Omental fat pad (tissue), 3 donors: ENCODE measurements at regions not wholly inside any gene's neighbourhood (a gene's known extent, or its start where the extent isn't known, plus 50 kb on each side); places are given as distances from the start of the nearest gene placed in this dataset.

Experiments
- ATAC-seq: fragments of 150-250 bp; one replicate; pipeline ENCODE4 v1.9.1; 2016; ENCODE audit warnings: mild to moderate bottlenecking, moderate library complexity; ENCODE audit not compliant: low FRiP score
- DNase-seq: peaks from one replicate; pipeline ENCODE4 v3.0.0-alpha.2; 2019; ENCODE audit warnings: low spot score
- TF ChIP-seq, protein P1 (sequence below), 3 donors: fragments of 450-650 bp; IDR thresholded peaks; one replicate each; pipeline ENCODE4 v1.5.1; 2016 to 2017; ENCODE audit warnings: antibody characterized with exemption in 3 of 3, mild to moderate bottlenecking in 3 of 3, moderate library complexity in 2 of 3

DNA sequence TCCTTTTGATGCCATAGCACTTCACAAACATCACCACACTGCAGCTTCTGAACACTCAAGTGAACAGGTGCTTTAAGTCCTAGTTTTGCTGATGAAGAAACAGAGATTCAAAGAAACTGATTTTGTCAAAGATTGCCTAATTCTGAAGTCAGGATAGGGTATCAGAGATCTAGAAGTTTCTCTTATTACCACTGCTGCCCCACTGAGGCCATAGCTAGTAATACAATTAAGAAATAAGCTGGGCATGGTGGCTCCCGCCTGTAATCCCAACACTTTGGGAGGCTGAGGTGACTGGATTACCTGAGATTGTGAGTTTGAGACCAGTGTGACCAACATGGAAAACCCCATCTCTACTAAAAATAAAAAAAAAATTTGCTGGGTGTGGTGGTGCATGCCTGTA is 458.3 kb upstream of the SEL1L start:
- TF ChIP-seq, protein P1, sequence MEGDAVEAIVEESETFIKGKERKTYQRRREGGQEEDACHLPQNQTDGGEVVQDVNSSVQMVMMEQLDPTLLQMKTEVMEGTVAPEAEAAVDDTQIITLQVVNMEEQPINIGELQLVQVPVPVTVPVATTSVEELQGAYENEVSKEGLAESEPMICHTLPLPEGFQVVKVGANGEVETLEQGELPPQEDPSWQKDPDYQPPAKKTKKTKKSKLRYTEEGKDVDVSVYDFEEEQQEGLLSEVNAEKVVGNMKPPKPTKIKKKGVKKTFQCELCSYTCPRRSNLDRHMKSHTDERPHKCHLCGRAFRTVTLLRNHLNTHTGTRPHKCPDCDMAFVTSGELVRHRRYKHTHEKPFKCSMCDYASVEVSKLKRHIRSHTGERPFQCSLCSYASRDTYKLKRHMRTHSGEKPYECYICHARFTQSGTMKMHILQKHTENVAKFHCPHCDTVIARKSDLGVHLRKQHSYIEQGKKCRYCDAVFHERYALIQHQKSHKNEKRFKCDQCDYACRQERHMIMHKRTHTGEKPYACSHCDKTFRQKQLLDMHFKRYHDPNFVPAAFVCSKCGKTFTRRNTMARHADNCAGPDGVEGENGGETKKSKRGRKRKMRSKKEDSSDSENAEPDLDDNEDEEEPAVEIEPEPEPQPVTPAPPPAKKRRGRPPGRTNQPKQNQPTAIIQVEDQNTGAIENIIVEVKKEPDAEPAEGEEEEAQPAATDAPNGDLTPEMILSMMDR (IDR thresholded peaks at IDR 0.05) = no peak
- ATAC-seq (no peak), DNase-seq (no peak)

DNA sequence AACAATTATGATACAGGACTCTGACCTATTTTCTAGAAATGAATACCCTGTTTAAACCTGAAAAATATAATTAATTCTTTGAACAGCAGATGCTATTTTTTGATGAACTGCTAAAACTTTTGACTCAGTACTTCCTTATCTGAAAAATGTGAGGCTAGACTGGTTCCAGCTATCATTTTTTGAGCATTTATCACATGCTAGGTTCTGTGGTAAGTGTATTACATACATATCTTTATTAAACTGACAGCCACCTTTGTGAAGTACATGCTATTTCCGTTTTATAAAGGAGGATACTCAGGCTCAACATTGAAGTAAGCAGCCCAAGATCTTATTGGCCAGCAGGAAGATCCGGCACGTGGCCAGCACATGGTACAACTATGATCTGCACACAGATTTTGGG is 459.8 kb upstream of the SEL1L start:
- no peak for ATAC-seq
- DNase-seq = no peak
- TF ChIP-seq, protein P1 (IDR thresholded peaks at IDR 0.05) = no peak

DNA sequence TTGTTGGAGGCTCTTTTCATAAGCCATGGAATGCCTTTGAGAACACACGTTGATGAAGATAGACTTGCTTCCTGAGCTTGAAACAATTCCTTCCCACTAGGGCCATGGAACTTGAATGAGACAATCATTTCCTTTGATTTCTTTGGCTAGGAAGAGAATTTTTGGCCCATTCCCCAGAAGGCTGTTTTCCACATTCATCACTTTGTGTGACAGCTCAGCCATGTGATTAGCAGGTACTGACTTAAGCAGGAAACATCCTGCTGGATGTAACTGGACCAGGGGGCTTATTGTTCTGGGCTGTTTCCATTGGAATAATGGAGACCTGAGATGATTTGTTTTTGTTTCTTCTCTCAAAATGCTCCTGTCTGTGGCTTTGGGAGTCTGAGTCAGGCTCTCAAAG is 469.8 kb upstream of the SEL1L start:
- no peak for ATAC-seq
- no peak for DNase-seq
- TF ChIP-seq, protein P1 (IDR thresholded peaks at IDR 0.05) = no peak

DNA sequence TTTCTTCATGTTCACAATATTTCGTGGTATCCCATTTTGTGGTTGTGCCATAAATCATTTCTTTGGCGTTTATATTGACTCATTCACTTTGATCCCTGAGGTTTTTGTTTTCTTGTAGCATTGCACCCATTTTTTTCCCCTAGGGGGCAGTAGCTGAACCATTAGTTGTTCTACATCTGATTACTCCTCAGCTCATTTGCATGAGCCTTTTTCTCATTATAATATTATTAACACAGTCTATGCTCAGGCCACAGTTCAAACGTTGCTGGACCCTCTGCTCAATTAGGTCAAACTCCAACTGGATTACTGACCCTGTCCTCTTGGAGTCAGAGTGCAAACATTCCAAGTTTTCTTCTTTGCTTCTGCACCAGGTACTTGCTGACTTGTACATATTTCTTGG is 475.4 kb upstream of the SEL1L start:
- TF ChIP-seq, protein P1 (IDR thresholded peaks at IDR 0.05) = no peak
- ATAC-seq = no peak
- no peak for DNase-seq

DNA sequence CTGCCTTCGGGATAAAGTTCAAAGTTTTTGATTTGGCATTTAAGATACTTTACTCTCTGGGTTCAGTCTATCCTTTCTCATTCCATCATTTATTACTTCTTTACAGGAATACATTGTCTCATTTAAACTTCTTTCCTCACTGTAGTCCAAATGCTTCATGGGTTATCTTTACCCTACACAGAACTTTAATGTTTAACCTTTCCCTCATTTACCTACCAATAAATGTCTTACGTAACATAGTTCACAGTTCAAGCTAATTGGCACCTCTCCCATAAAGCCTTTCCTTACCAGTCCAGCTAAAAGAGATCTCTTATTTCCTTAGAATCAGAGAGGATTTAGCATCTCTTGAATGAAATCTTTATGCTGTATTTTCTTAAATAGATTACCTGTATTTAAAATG is 476.3 kb upstream of the SEL1L start:
- no peak for ATAC-seq
- no peak for DNase-seq
- TF ChIP-seq, protein P1 (IDR thresholded peaks at IDR 0.05) = no peak

DNA sequence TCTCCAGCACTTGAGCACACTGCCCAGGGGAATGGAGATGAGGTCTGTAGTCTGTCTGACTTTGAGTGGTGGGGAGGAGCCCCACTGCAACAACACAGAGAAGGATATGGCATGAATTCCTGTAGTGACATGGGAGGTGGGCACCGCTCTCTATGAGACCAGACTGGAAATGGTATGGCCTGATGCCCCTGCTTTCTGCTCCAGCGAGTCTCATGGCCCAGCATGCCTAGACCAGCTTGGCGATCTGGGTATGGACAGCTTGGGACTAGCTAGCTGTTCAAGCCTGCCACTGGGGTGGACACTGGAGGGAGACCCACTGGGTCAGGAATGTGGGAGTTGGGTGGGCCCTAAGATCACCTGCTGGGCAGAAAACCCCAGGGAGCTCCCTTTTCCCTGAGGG is 477.8 kb upstream of the SEL1L start:
- TF ChIP-seq, protein P1 (IDR thresholded peaks at IDR 0.05) = no peak
- DNase-seq = no peak
- no peak for ATAC-seq

DNA sequence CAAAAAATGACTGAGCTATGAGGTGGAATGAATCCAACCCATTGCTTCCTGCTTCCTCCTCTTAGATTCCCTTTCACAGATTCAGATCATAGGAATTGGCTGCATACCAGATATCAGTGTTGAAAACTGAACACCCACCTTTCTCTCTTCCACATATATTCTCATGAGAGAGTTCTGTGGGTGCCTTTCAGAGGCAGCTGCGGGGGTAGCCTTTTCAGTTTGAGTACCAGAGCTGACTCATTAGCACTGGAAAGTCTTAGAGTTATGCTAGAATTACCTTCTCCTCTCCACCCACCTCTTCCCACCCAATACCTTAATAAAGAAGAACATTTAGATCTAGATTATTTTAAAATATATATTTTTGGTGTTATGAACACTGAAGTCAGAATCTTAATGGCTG is 495.4 kb upstream of the SEL1L start:
- ATAC-seq = no peak
- TF ChIP-seq, protein P1 (IDR thresholded peaks at IDR 0.05) = no peak
- no peak for DNase-seq
